ENCODE measurements at regions not wholly inside any gene's neighbourhood (a gene's known extent, or its start where the extent isn't known, plus 50 kb on each side); places are given as distances from the start of the nearest gene placed in this dataset.

GRCh38 chr12:5308996-5309395 lies 122.9 kb upstream of the NTF3 start:
- no peaks in the 10 kb centered on the region for H3K9me2 ChIP-seq (replicated peaks; ENCODE audit: insufficient read depth)
- peaks cover 10% of the 10 kb centered on the region for H3K4me1 ChIP-seq (ENCODE audit: insufficient read depth)
- H3K36me3 ChIP-seq (replicated peaks; ENCODE audit: insufficient read depth, low read depth): no peaks in the 10 kb centered on the region
- 91% methylated on average over 8 of the region's 8 CpGs for WGBS (ENCODE audit: low lambda C conversion rate, missing lambda C conversion rate)
- H3K27ac ChIP-seq: no peak overlapping the region
- peaks cover under 1% of the 10 kb centered on the region for H3K9me3 ChIP-seq (ENCODE audit: low read depth)
- TF ChIP-seq CTCF (IDR thresholded peaks at IDR 0.05; ENCODE audit: poor library complexity) (no peak), EZH2 (IDR thresholded peaks at IDR 0.05; ENCODE audit: borderline replicate concordance) (no peak), EZH2phosphoT487 (IDR thresholded peaks at IDR 0.05; ENCODE audit: low read depth, severe bottlenecking, unreplicated experiment) (no peak)
- H3K27me3 ChIP-seq: no peaks in the 10 kb centered on the region
- no peak overlapping the region for H3K4me3 ChIP-seq
- H3K79me2 ChIP-seq: no peaks in the 10 kb centered on the region
- DNase-seq (ENCODE audit: low spot score): no peak
- no peak overlapping the region for H3K4me2 ChIP-seq
- no peaks in the 10 kb centered on the region for H4K20me1 ChIP-seq (ENCODE audit: insufficient read depth, poor library complexity, severe bottlenecking)
- no peak overlapping the region for H2AFZ ChIP-seq

- Histone ChIP-seq H3K79me2 (no peaks in the 10 kb centered on the region), H3K4me1 (ENCODE audit: insufficient read depth) (peaks cover 10% of the 10 kb centered on the region), H3K27ac (no peak overlapping the region), H3K36me3 (replicated peaks; ENCODE audit: insufficient read depth, low read depth) (no peaks in the 10 kb centered on the region), H3K27me3 (no peaks in the 10 kb centered on the region), H2AFZ (no peak overlapping the region), H4K20me1 (ENCODE audit: insufficient read depth, poor library complexity, severe bottlenecking) (no peaks in the 10 kb centered on the region), H3K4me3 (no peak overlapping the region), H3K9me2 (replicated peaks; ENCODE audit: insufficient read depth) (no peaks in the 10 kb centered on the region), H3K9me3 (ENCODE audit: low read depth) (peaks cover 5% of the 10 kb centered on the region), H3K4me2 (no peak overlapping the region)
- DNase-seq (ENCODE audit: low spot score): no peak
- TF ChIP-seq EZH2phosphoT487 (IDR thresholded peaks at IDR 0.05; ENCODE audit: low read depth, severe bottlenecking, unreplicated experiment) (no peak), EZH2 (IDR thresholded peaks at IDR 0.05; ENCODE audit: borderline replicate concordance) (no peak), CTCF (IDR thresholded peaks at IDR 0.05; ENCODE audit: poor library complexity) (no peak)
- 92% methylated on average over 8 of the region's 8 CpGs for WGBS (ENCODE audit: low lambda C conversion rate, missing lambda C conversion rate)
Measured at GRCh38 chr12:5309654-5310053, 122.3 kb upstream of the NTF3 start.

- Histone ChIP-seq H2AFZ (no peak overlapping the region), H3K4me3 (no peak overlapping the region), H3K27me3 (no peaks in the 10 kb centered on the region), H3K79me2 (no peaks in the 10 kb centered on the region), H3K4me1 (ENCODE audit: insufficient read depth) (peaks cover 10% of the 10 kb centered on the region), H4K20me1 (ENCODE audit: insufficient read depth, poor library complexity, severe bottlenecking) (no peaks in the 10 kb centered on the region), H3K36me3 (replicated peaks; ENCODE audit: insufficient read depth, low read depth) (no peaks in the 10 kb centered on the region), H3K4me2 (no peak overlapping the region), H3K9me3 (ENCODE audit: low read depth) (peaks cover 5% of the 10 kb centered on the region), H3K27ac (no peak overlapping the region), H3K9me2 (replicated peaks; ENCODE audit: insufficient read depth) (no peaks in the 10 kb centered on the region)
- 97% methylated on average over 1 of the region's 1 CpG for WGBS (ENCODE audit: low lambda C conversion rate, missing lambda C conversion rate)
- no peak for DNase-seq (ENCODE audit: low spot score)
- TF ChIP-seq EZH2phosphoT487 (IDR thresholded peaks at IDR 0.05; ENCODE audit: low read depth, severe bottlenecking, unreplicated experiment) (no peak), CTCF (IDR thresholded peaks at IDR 0.05; ENCODE audit: poor library complexity) (no peak), EZH2 (IDR thresholded peaks at IDR 0.05; ENCODE audit: borderline replicate concordance) (no peak)
Measured at GRCh38 chr12:5310151-5310550, 121.8 kb upstream of the NTF3 start.

GRCh38 chr12:5317556-5317955 lies 114.4 kb upstream of the NTF3 start:
- Histone ChIP-seq H3K79me2 (no peaks in the 10 kb centered on the region), H3K4me2 (no peak overlapping the region), H4K20me1 (ENCODE audit: insufficient read depth, poor library complexity, severe bottlenecking) (no peaks in the 10 kb centered on the region), H3K27me3 (no peaks in the 10 kb centered on the region), H3K27ac (no peak overlapping the region), H3K9me2 (replicated peaks; ENCODE audit: insufficient read depth) (no peaks in the 10 kb centered on the region), H2AFZ (no peak overlapping the region), H3K4me3 (no peak overlapping the region), H3K9me3 (ENCODE audit: low read depth) (peaks cover 5% of the 10 kb centered on the region), H3K36me3 (replicated peaks; ENCODE audit: insufficient read depth, low read depth) (no peaks in the 10 kb centered on the region), H3K4me1 (ENCODE audit: insufficient read depth) (peaks cover 5% of the 10 kb centered on the region)
- TF ChIP-seq CTCF (IDR thresholded peaks at IDR 0.05; ENCODE audit: poor library complexity): no peak
- no peak for TF ChIP-seq EZH2phosphoT487 (IDR thresholded peaks at IDR 0.05; ENCODE audit: low read depth, severe bottlenecking, unreplicated experiment)
- no peak for TF ChIP-seq EZH2 (IDR thresholded peaks at IDR 0.05; ENCODE audit: borderline replicate concordance)
- no peak for DNase-seq (ENCODE audit: low spot score)
